Naive thymus-derived CD4-positive, alpha-beta T cell (primary cell): ENCODE measurements at regions not wholly inside any gene's neighbourhood (a gene's known extent, or its start where the extent isn't known, plus 50 kb on each side); places are given as distances from the start of the nearest gene placed in this dataset.

Experiments used
- ATAC-seq: fragments of 150-1000 bp; cut with Tn5 transposase; 2 replicates; pipeline ENCODE4 v1.10.0; 2021; ENCODE audit warnings: mild to moderate bottlenecking, moderate library complexity
- CTCF ChIA-PET: fragments of 350-600 bp; sonication (Branson Sonifier 250); formaldehyde crosslinking; loops from one replicate; lab custom pipeline; 2021; ENCODE audit warnings: antibody characterized with exemption; lab: Charles Lee
- POLR2A ChIA-PET: fragments of 350-600 bp; sonication (Branson Sonifier 250); formaldehyde crosslinking; loops from one replicate; lab custom pipeline; 2021; ENCODE audit warnings: antibody characterized with exemption, inconsistent platforms; lab: Charles Lee
- DNase-seq, 9 donors: peaks; one replicate each; pipeline versions ENCODE4 v3.0.0 to v3.0.0-alpha.2; 2020 to 2022; ENCODE audit warnings: mixed read lengths in 1 of 9
- H3K27ac ChIP-seq: one replicate; pipeline ENCODE4 v1.7.0; 2013; ENCODE audit warnings: mild to moderate bottlenecking, low read depth, low read length, moderate library complexity
- H3K27me3 ChIP-seq, 2 donors: one replicate each; pipeline ENCODE4 v1.7.0; 2013; ENCODE audit warnings: low read length in 2 of 2, mild to moderate bottlenecking in 2 of 2, moderate library complexity in 2 of 2; ENCODE audit not compliant: control insufficient read depth in 2 of 2, insufficient read depth in 2 of 2
- H3K36me3 ChIP-seq, 3 experiments: 1 replicate in 2 of 3; 2 replicates in 1 of 3; pipeline ENCODE4 v1.7.0; 2013; ENCODE audit warnings: low read length in 3 of 3, mild to moderate bottlenecking in 3 of 3, moderate library complexity in 1 of 3; ENCODE audit not compliant: insufficient read depth in 3 of 3, control insufficient read depth in 2 of 3
- H3K4me1 ChIP-seq, 2 donors: one replicate each; pipeline ENCODE4 v1.7.0; 2013; ENCODE audit warnings: low read length in 2 of 2, mild to moderate bottlenecking in 2 of 2, moderate library complexity in 1 of 2; ENCODE audit not compliant: control insufficient read depth in 2 of 2, insufficient read depth in 2 of 2
- H3K4me3 ChIP-seq: 2 replicates; pipeline ENCODE4 v1.7.0; 2013; ENCODE audit warnings: mild to moderate bottlenecking, low read length
- H3K9me3 ChIP-seq, 3 experiments: 1 replicate in 2 of 3; 2 replicates in 1 of 3; pipeline ENCODE4 v1.7.0; 2013; ENCODE audit warnings: low read length in 3 of 3; ENCODE audit not compliant: control insufficient read depth in 2 of 3
- H3K27ac Mint-ChIP-seq, 9 donors: one replicate each; pipeline ENCODE4 v1.8.0; 2020 to 2022; ENCODE audit warnings: mixed read lengths in 9 of 9, mild to moderate bottlenecking in 8 of 9, moderate library complexity in 5 of 9, inconsistent platforms in 2 of 9
- H3K27me3 Mint-ChIP-seq, 5 donors: one replicate each; pipeline ENCODE4 v1.8.0; 2021 to 2022; ENCODE audit warnings: mixed read lengths in 5 of 5, mild to moderate bottlenecking in 1 of 5
- H3K36me3 Mint-ChIP-seq, 5 donors: one replicate each; pipeline ENCODE4 v1.8.0; 2020 to 2022; ENCODE audit warnings: mixed read lengths in 5 of 5, mild to moderate bottlenecking in 3 of 5, inconsistent platforms in 1 of 5
- H3K4me1 Mint-ChIP-seq, 7 donors: one replicate each; pipeline ENCODE4 v1.8.0; 2020 to 2022; ENCODE audit warnings: mixed read lengths in 7 of 7, mild to moderate bottlenecking in 3 of 7, inconsistent platforms in 1 of 7
- H3K4me3 Mint-ChIP-seq, 10 donors: one replicate each; pipeline ENCODE4 v1.8.0; 2020 to 2022; ENCODE audit warnings: mild to moderate bottlenecking in 10 of 10, mixed read lengths in 10 of 10, moderate library complexity in 6 of 10, inconsistent platforms in 2 of 10
- H3K9me3 Mint-ChIP-seq, 11 donors: one replicate each; pipeline ENCODE4 v1.8.0; 2020 to 2022; ENCODE audit warnings: mixed read lengths in 11 of 11, mild to moderate bottlenecking in 4 of 11, inconsistent platforms in 1 of 11, moderate library complexity in 1 of 11
- intact Hi-C, 2 donors: fragments of 100-400 bp; cut with micrococcal nuclease; formaldehyde crosslinking; loops; one replicate each; pipeline ENCODE4 v1.15.1; 2023

- intact Hi-C loops: no loop called here
- H3K36me3 Mint-ChIP-seq: no peaks in the 10 kb centered on the region
- Histone ChIP-seq H3K4me3 (no peak overlapping the region), H3K36me3 (no peaks in the 10 kb centered on the region), H3K27ac (no peak overlapping the region), H3K9me3 (no peaks in the 10 kb centered on the region), H3K27me3 (no peaks in the 10 kb centered on the region), H3K4me1 (no peaks in the 10 kb centered on the region)
- ATAC-seq (no peak), DNase-seq (no peak)
- ChIA-PET CTCF (no interaction called here), POLR2A (no interaction called here)
- peaks cover 0 to 4% (median 0%) of the 10 kb centered on the region in 5 donors for H3K27me3 Mint-ChIP-seq
- no peak overlapping the region for H3K4me3 Mint-ChIP-seq
- no peak overlapping the region for H3K27ac Mint-ChIP-seq
- no peaks in the 10 kb centered on the region for H3K4me1 Mint-ChIP-seq
- peaks cover 3 to 15% (median 11%) of the 10 kb centered on the region in 11 donors for H3K9me3 Mint-ChIP-seq
Measured at GRCh38 chr11:106295974-106296373, 218.5 kb downstream of the AASDHPPT start.

- H3K27ac ChIP-seq: no peak overlapping the region
- peaks cover 0 to 11% (median 4%) of the 10 kb centered on the region in 3 experiments for H3K9me3 ChIP-seq
- ATAC-seq: no peak
- H3K9me3 Mint-ChIP-seq: peaks cover 9 to 46% (median 27%) of the 10 kb centered on the region in 11 donors
- peaks cover 0 to 9% (median 0%) of the 10 kb centered on the region in 5 donors for H3K27me3 Mint-ChIP-seq
- ChIA-PET POLR2A (no interaction called here), CTCF (no interaction called here)
- no peaks in the 10 kb centered on the region for H3K27me3 ChIP-seq
- H3K4me1 Mint-ChIP-seq: no peaks in the 10 kb centered on the region
- no peak overlapping the region for H3K27ac Mint-ChIP-seq
- no peaks in the 10 kb centered on the region for H3K4me1 ChIP-seq
- H3K4me3 ChIP-seq: no peak overlapping the region
- intact Hi-C loops: no loop called here
- peaks cover 0 to 12% (median 0%) of the 10 kb centered on the region in 5 donors for H3K36me3 Mint-ChIP-seq
- H3K36me3 ChIP-seq: no peaks in the 10 kb centered on the region
- DNase-seq: no peak
- H3K4me3 Mint-ChIP-seq: no peak overlapping the region
Measured at GRCh38 chr11:106302416-106302815, 225.0 kb downstream of the AASDHPPT start.

- Histone ChIP-seq H3K36me3 (no peaks in the 10 kb centered on the region), H3K4me3 (no peak overlapping the region), H3K27ac (no peak overlapping the region), H3K4me1 (no peaks in the 10 kb centered on the region), H3K27me3 (no peaks in the 10 kb centered on the region), H3K9me3 (peaks cover 0 to 11% (median 4%) of the 10 kb centered on the region in 3 experiments)
- intact Hi-C loops: no loop called here
- DNase-seq: no peak
- Mint-ChIP-seq H3K27ac (no peak overlapping the region), H3K36me3 (peaks cover 0 to 12% (median 0%) of the 10 kb centered on the region in 5 donors), H3K4me1 (no peaks in the 10 kb centered on the region), H3K9me3 (peaks cover 5 to 34% (median 21%) of the 10 kb centered on the region in 11 donors), H3K27me3 (peaks cover 0 to 9% (median 0%) of the 10 kb centered on the region in 5 donors), H3K4me3 (no peak overlapping the region)
- ChIA-PET POLR2A (no interaction called here), CTCF (no interaction called here)
- ATAC-seq: no peak
Measured at GRCh38 chr11:106304274-106304673, 226.8 kb downstream of the AASDHPPT start.

- no peak overlapping the region for H3K4me3 ChIP-seq
- no peak for ATAC-seq
- peaks cover 0 to 9% (median 0%) of the 10 kb centered on the region in 5 donors for H3K27me3 Mint-ChIP-seq
Measured at GRCh38 chr11:106305458-106305857, 228.0 kb downstream of the AASDHPPT start.

GRCh38 chr11:106306942-106307341 lies 229.5 kb downstream of the AASDHPPT start:
- DNase-seq (no peak), ATAC-seq (no peak)
- no peak overlapping the region for H3K4me3 Mint-ChIP-seq
- Histone ChIP-seq H3K27ac (no peak overlapping the region), H3K4me1 (no peaks in the 10 kb centered on the region), H3K27me3 (no peaks in the 10 kb centered on the region), H3K4me3 (no peak overlapping the region), H3K36me3 (no peaks in the 10 kb centered on the region), H3K9me3 (peaks cover 0 to 11% (median 4%) of the 10 kb centered on the region in 3 experiments)
- peaks cover 5 to 33% (median 19%) of the 10 kb centered on the region in 11 donors for H3K9me3 Mint-ChIP-seq
- H3K27me3 Mint-ChIP-seq: peaks cover 0 to 9% (median 0%) of the 10 kb centered on the region in 5 donors
- intact Hi-C loops: no loop called here
- ChIA-PET POLR2A (no interaction called here), CTCF (no interaction called here)
- no peaks in the 10 kb centered on the region for H3K4me1 Mint-ChIP-seq
- H3K27ac Mint-ChIP-seq: no peak overlapping the region
- H3K36me3 Mint-ChIP-seq: peaks cover 0 to 12% (median 0%) of the 10 kb centered on the region in 5 donors

More at GRCh38 chr11:106305458-106305857, 228.0 kb downstream of the AASDHPPT start:
- Histone ChIP-seq H3K27ac (no peak overlapping the region), H3K4me1 (no peaks in the 10 kb centered on the region), H3K36me3 (no peaks in the 10 kb centered on the region), H3K9me3 (peaks cover 0 to 11% (median 4%) of the 10 kb centered on the region in 3 experiments), H3K27me3 (no peaks in the 10 kb centered on the region)
- DNase-seq: no peak
- Mint-ChIP-seq H3K36me3 (peaks cover 0 to 12% (median 0%) of the 10 kb centered on the region in 5 donors), H3K4me3 (no peak overlapping the region), H3K9me3 (peaks cover 5 to 34% (median 21%) of the 10 kb centered on the region in 11 donors), H3K27ac (no peak overlapping the region), H3K4me1 (no peaks in the 10 kb centered on the region)
- ChIA-PET CTCF (no interaction called here), POLR2A (no interaction called here)
- intact Hi-C loops: no loop called here

- Mint-ChIP-seq H3K4me3 (no peak overlapping the region), H3K36me3 (peaks cover 0 to 7% (median 0%) of the 10 kb centered on the region in 5 donors), H3K4me1 (no peaks in the 10 kb centered on the region), H3K27ac (no peak overlapping the region), H3K27me3 (peaks cover 0 to 4% (median 0%) of the 10 kb centered on the region in 5 donors), H3K9me3 (peaks cover 0 to 17% (median 6%) of the 10 kb centered on the region in 11 donors)
- H3K9me3 ChIP-seq: no peaks in the 10 kb centered on the region
- ATAC-seq: no peak
- no peak for DNase-seq
- ChIA-PET POLR2A (no interaction called here), CTCF (no interaction called here)
- no peak overlapping the region for H3K4me3 ChIP-seq
- no peak overlapping the region for H3K27ac ChIP-seq
- H3K36me3 ChIP-seq: no peaks in the 10 kb centered on the region
- H3K27me3 ChIP-seq: no peaks in the 10 kb centered on the region
- no peaks in the 10 kb centered on the region for H3K4me1 ChIP-seq
- intact Hi-C loops: no loop called here
Measured at GRCh38 chr11:106309070-106309684, 231.7 kb downstream of the AASDHPPT start.
